ENCODE measurements at regions not wholly inside any gene's neighbourhood (a gene's known extent, or its start where the extent isn't known, plus 50 kb on each side); places are given as distances from the start of the nearest gene placed in this dataset.

GRCh38 chr2:138910427-138910826 lies 130.2 kb upstream of the NXPH2 start:
- no peak for TF ChIP-seq KAT8 (IDR thresholded peaks at IDR 0.05; ENCODE audit: low read depth)
- TF ChIP-seq POLR2AphosphoS5 (IDR thresholded peaks at IDR 0.05; ENCODE audit: control insufficient read depth, insufficient read depth, low read depth, low read length) = no peak
- no peak for TF ChIP-seq POLR2B (IDR thresholded peaks at IDR 0.05; ENCODE audit: low read depth, partially characterized antibody)
- no peak for TF ChIP-seq RNF2 (IDR thresholded peaks at IDR 0.05)
- TF ChIP-seq, protein P1, sequence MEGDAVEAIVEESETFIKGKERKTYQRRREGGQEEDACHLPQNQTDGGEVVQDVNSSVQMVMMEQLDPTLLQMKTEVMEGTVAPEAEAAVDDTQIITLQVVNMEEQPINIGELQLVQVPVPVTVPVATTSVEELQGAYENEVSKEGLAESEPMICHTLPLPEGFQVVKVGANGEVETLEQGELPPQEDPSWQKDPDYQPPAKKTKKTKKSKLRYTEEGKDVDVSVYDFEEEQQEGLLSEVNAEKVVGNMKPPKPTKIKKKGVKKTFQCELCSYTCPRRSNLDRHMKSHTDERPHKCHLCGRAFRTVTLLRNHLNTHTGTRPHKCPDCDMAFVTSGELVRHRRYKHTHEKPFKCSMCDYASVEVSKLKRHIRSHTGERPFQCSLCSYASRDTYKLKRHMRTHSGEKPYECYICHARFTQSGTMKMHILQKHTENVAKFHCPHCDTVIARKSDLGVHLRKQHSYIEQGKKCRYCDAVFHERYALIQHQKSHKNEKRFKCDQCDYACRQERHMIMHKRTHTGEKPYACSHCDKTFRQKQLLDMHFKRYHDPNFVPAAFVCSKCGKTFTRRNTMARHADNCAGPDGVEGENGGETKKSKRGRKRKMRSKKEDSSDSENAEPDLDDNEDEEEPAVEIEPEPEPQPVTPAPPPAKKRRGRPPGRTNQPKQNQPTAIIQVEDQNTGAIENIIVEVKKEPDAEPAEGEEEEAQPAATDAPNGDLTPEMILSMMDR (IDR thresholded peaks at IDR 0.05 in 2 of 3, conservative IDR thresholded peaks at IDR 0.05 in 1 of 3; ENCODE audit: insufficient read depth in 2 of 3, low read depth in 1 of 3, low read length in 3 of 3) = no peak
- no peak for TF ChIP-seq CREB3 (tag; conservative IDR thresholded peaks at IDR 0.05; ENCODE audit: low read depth)
- no peak for TF ChIP-seq DNMT1 (IDR thresholded peaks at IDR 0.05)
- TF ChIP-seq MAFG (tag; conservative IDR thresholded peaks at IDR 0.05) = no peak
- no peak for TF ChIP-seq POLR3G (IDR thresholded peaks at IDR 0.05; ENCODE audit: extremely low read depth, insufficient read length, insufficient replicate concordance)
- TF ChIP-seq ETV6 (IDR thresholded peaks at IDR 0.05; ENCODE audit: borderline replicate concordance in 1 of 2, low read depth in 2 of 2, low read length in 1 of 2) = no peak
- no peak for TF ChIP-seq ETV6 (CRISPR knock-in tag; IDR thresholded peaks at IDR 0.05; ENCODE audit: borderline replicate concordance)
- TF ChIP-seq EP300 (IDR thresholded peaks at IDR 0.05; ENCODE audit: low read length) = no peak
- TF ChIP-seq CBX5 (IDR thresholded peaks at IDR 0.05; ENCODE audit: borderline replicate concordance, low read depth) = no peak
- TF ChIP-seq MXI1 (IDR thresholded peaks at IDR 0.05; ENCODE audit: low read depth, low read length) = no peak
- TF ChIP-seq, protein P2, sequence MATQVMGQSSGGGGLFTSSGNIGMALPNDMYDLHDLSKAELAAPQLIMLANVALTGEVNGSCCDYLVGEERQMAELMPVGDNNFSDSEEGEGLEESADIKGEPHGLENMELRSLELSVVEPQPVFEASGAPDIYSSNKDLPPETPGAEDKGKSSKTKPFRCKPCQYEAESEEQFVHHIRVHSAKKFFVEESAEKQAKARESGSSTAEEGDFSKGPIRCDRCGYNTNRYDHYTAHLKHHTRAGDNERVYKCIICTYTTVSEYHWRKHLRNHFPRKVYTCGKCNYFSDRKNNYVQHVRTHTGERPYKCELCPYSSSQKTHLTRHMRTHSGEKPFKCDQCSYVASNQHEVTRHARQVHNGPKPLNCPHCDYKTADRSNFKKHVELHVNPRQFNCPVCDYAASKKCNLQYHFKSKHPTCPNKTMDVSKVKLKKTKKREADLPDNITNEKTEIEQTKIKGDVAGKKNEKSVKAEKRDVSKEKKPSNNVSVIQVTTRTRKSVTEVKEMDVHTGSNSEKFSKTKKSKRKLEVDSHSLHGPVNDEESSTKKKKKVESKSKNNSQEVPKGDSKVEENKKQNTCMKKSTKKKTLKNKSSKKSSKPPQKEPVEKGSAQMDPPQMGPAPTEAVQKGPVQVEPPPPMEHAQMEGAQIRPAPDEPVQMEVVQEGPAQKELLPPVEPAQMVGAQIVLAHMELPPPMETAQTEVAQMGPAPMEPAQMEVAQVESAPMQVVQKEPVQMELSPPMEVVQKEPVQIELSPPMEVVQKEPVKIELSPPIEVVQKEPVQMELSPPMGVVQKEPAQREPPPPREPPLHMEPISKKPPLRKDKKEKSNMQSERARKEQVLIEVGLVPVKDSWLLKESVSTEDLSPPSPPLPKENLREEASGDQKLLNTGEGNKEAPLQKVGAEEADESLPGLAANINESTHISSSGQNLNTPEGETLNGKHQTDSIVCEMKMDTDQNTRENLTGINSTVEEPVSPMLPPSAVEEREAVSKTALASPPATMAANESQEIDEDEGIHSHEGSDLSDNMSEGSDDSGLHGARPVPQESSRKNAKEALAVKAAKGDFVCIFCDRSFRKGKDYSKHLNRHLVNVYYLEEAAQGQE (IDR thresholded peaks at IDR 0.05; ENCODE audit: borderline replicate concordance) = no peak
- TF ChIP-seq, protein P2 (CRISPR knock-in tag; IDR thresholded peaks at IDR 0.05; ENCODE audit: low read depth) = no peak
